Fibroblast of pulmonary artery (primary cell): ENCODE measurements at regions not wholly inside any gene's neighbourhood (a gene's known extent, or its start where the extent isn't known, plus 50 kb on each side); places are given as distances from the start of the nearest gene placed in this dataset.

ENCODE experiments used
- DNase-seq: peaks from one replicate; pipeline ENCODE4 v3.0.0-alpha.2; 2010; ENCODE audit warnings: low read depth
- H3K4me3 ChIP-seq: replicated peaks from 2 replicates; pipeline ENCODE4 v1.5.1; 2011; ENCODE audit warnings: low read depth, mild to moderate bottlenecking, control low read depth, low read length, moderate library complexity
- CTCF ChIP-seq: IDR thresholded peaks from 2 replicates; pipeline ENCODE4 v1.5.1; 2011; ENCODE audit warnings: mild to moderate bottlenecking, control low read depth, low read length, inconsistent platforms; ENCODE audit errors: missing control alignments

DNA sequence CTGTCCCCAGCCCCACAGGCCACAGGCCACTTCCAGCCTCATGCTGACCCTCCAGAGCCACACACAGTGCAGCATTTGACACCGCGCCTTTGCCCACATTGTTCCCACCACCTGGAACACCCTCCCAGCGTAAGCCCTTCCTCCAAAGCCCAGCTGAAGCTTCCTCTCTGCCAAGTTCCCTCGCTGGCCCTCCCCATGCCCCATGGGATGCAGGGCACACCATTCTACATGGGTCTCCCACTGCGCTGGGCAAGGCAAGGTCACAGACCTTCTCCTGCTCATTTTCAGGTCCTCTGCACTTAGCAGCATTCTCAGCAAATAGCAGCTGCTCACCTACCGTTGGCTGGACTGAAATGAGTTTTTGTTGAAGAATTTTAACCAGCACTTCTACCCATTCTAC, 455.5 kb downstream of the EIPR1 start:
- no peak for DNase-seq
- no peak for TF ChIP-seq CTCF
- no peak overlapping the region for H3K4me3 ChIP-seq

DNA sequence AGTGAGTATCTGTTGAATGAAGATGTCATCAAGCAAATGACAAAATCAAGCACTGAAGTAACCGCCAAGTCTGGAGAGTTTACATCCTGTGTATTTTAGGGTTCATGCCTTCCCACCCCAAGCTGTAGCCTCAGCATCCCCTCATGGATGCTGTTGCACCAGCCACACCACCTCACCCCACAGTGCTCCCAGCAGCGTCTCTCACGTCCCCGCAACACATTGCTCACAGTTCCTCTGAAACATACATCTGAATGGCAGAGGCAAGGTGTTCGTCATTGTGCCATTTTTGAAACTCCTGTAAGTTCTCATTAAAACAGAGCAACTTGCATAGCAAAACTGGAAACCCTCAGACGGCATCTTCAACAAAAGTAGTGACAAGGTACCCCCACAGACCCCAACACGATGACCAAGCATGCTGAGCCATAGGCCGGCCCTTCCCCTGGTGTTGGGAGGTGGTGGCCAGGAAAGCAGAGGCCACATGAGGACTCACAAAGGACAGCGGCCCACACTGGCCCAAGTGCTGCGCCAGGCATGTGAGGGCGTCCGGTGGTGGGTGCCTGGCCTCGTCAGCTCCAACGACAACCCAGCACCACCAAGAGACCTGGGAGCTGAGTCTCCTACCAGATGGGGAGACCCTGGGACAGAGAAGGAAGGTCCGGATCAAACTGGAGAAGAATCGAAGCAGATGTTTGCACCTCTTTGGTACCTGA, 456.5 kb downstream of the EIPR1 start:
- no peak for TF ChIP-seq CTCF
- DNase-seq, result no peak
- H3K4me3 ChIP-seq, result no peak overlapping the region

DNA sequence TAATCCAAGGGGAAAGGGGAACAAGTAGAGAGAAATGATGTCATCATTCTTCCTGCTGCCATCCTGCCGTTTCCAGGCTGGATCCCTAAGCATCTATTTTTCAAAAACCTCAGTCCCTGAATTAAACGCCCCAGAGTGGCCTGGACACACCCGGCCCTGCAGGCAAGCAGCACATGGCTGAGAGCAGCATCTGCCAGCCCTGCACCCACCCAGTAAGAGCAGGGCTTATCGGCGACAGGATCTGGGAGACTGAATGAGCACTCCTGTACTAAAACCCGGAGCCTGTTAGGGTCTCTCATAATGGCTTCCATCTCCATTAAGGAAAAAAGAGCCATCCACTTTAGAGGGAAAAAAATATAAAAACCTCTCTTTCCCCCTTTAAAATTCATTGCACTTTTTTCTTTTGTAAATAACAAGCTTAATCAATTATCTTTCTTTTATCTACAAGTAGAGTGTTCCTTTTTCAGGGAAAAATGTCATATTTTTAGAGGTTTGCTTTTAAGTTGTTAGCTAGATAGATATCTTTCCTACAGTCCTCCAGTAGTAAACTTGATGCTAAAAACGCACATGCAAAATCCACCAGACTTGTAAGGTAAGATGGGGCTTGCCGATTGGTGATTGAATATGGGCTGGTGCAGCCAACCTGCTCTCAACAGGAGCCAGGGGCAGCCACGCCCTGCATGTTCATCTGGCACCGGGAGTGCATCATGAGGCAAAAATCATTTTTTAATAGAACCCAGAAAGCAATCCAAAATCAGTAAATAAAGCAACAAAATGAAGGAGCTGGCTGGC, 457.8 kb downstream of the EIPR1 start:
- DNase-seq, result no peak
- H3K4me3 ChIP-seq, result no peak overlapping the region
- TF ChIP-seq CTCF, result no peak

DNA sequence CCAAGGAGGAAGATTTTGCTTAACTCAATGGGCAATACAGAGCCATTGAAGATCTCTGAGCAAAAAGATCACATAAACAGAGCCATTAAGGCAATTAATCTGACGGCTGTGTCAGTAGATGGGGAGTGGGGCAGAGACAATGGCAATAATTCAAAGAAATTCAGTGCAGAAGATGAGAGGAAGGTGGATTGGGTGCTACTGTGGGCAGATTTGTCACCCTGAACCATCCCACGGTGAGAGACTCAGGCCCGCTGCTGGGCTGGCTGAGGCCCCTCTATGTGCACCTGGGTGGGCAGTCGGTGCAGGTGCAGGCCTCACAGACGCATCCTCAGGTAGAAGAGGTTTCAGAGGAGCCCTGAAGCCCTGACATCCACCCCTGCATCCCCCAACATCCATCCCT, 458.6 kb downstream of the EIPR1 start:
- no peak overlapping the region for H3K4me3 ChIP-seq
- no peak for TF ChIP-seq CTCF
- no peak for DNase-seq

GRCh38 chr2:2916621-2917020, 461.0 kb downstream of the EIPR1 start:
- no peak overlapping the region for H3K4me3 ChIP-seq

GRCh38 chr2:2914252-2914651, 463.4 kb downstream of the EIPR1 start:
- no peak for DNase-seq
- TF ChIP-seq CTCF, result no peak
- no peak overlapping the region for H3K4me3 ChIP-seq

More at GRCh38 chr2:2916621-2917020, 461.0 kb downstream of the EIPR1 start:
- no peak for TF ChIP-seq CTCF
- no peak for DNase-seq

GRCh38 chr2:2913601-2914120, 464.0 kb downstream of the EIPR1 start:
- no peak for DNase-seq
- no peak overlapping the region for H3K4me3 ChIP-seq
- no peak for TF ChIP-seq CTCF
